KOPT-K1 (cell line): ENCODE measurements at regions not wholly inside any gene's neighbourhood (a gene's known extent, or its start where the extent isn't known, plus 50 kb on each side); places are given as distances from the start of the nearest gene placed in this dataset.
"Not testable (repeated sequence)": the region's sequence is repeated elsewhere in the genome, so short reads cannot be mapped to it uniquely, and the experiment has no call there.

ENCODE experiments used
- H3K27ac ChIP-seq: fragments of 200-600 bp; sonication (generic); 2 replicates; pipeline ENCODE4 v1.5.1; 2016; ENCODE audit warnings: antibody characterized with exemption, mild to moderate bottlenecking, low read depth, low read length; ENCODE audit not compliant: poor library complexity, severe bottlenecking
- H3K36me3 ChIP-seq: fragments of 200-600 bp; sonication (generic); 2 replicates; pipeline ENCODE4 v1.5.1; 2017; ENCODE audit warnings: antibody characterized with exemption, mild to moderate bottlenecking, low read length, moderate library complexity; ENCODE audit not compliant: insufficient read depth
- H3K9me3 ChIP-seq: fragments of 200-600 bp; sonication (generic); 2 replicates; pipeline ENCODE4 v1.5.1; 2017; ENCODE audit warnings: antibody characterized with exemption, low read length, mild to moderate bottlenecking; ENCODE audit not compliant: insufficient read depth, poor library complexity, severe bottlenecking

GRCh38 chr7:152501506-152501905, 65.7 kb upstream of the KMT2C start:
- H3K9me3 ChIP-seq, result no peaks in the 10 kb centered on the region
- H3K27ac ChIP-seq, result no peak overlapping the region
- H3K36me3 ChIP-seq, result no peaks in the 10 kb centered on the region

GRCh38 chr7:152499969-152500368, 64.2 kb upstream of the KMT2C start:
- not testable (repeated sequence) for H3K36me3 ChIP-seq, H3K27ac ChIP-seq, H3K9me3 ChIP-seq

GRCh38 chr7:152495867-152496266, 60.1 kb upstream of the KMT2C start:
- Histone ChIP-seq H3K36me3 (no peaks in the 10 kb centered on the region), H3K27ac (no peak overlapping the region), H3K9me3 (no peaks in the 10 kb centered on the region)

- no peaks in the 10 kb centered on the region for H3K36me3 ChIP-seq
- no peaks in the 10 kb centered on the region for H3K9me3 ChIP-seq
- no peak overlapping the region for H3K27ac ChIP-seq
These were observed 57.1 kb upstream of the KMT2C start for GRCh38 chr7:152492952-152493351.

DNA sequence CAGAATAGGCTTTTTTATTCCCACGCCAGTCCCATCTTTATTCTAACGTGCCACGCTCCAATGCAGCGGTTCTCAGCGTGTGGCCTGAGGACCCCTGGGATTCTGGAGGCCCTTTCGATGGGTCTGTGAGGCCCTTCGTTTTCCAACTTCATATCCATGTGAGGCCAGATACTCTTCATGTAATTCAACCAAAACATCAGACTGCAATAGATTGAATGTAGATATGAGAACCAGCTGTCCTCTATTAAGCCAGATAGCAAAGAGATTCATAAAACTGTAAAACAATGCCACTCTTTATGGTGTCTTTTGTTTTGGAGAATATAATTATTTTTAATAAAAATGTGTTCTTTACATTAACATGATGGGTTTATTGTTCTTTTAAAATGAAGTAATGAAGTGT, 53.2 kb upstream of the KMT2C start:
- Histone ChIP-seq H3K9me3 (no peaks in the 10 kb centered on the region), H3K36me3 (no peaks in the 10 kb centered on the region), H3K27ac (no peak overlapping the region)

- H3K27ac ChIP-seq, result no peak overlapping the region
- no peaks in the 10 kb centered on the region for H3K36me3 ChIP-seq
- no peaks in the 10 kb centered on the region for H3K9me3 ChIP-seq
These were observed 51.2 kb upstream of the KMT2C start for GRCh38 chr7:152486968-152487367.

DNA sequence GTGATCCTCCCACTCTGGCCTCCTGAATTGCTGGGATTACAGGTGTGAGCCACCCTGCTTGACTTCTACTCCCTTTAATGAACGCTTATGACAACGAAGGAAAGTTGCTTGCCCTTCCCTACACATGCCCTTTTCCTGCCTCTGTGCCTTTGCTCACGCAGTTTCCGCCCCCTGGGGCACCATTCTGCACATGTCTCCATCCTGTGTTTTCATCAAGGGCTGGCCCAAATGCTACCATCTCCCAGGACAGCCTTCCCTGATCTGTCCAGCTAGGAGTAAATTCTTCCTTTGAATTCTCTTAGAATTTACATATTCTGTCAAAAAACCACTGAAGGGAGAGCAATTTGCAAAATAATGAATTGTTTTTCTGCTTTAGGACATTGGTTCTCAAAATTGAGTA, 50.0 kb upstream of the KMT2C start:
- Histone ChIP-seq H3K27ac (no peak overlapping the region), H3K9me3 (no peaks in the 10 kb centered on the region), H3K36me3 (no peaks in the 10 kb centered on the region)
